DMS 273 treated with DMSO at 0.1 percent for 48 hours (cell line): ENCODE measurements at regions not wholly inside any gene's neighbourhood (a gene's known extent, or its start where the extent isn't known, plus 50 kb on each side); places are given as distances from the start of the nearest gene placed in this dataset.
"Not testable (repeated sequence)": the region's sequence is repeated elsewhere in the genome, so short reads cannot be mapped to it uniquely, and the experiment has no call there.

Source experiments
- DNase-seq: peaks from one replicate; lab custom pipeline; 2025; lab: John Stamatoyannopoulos, UW

DNA sequence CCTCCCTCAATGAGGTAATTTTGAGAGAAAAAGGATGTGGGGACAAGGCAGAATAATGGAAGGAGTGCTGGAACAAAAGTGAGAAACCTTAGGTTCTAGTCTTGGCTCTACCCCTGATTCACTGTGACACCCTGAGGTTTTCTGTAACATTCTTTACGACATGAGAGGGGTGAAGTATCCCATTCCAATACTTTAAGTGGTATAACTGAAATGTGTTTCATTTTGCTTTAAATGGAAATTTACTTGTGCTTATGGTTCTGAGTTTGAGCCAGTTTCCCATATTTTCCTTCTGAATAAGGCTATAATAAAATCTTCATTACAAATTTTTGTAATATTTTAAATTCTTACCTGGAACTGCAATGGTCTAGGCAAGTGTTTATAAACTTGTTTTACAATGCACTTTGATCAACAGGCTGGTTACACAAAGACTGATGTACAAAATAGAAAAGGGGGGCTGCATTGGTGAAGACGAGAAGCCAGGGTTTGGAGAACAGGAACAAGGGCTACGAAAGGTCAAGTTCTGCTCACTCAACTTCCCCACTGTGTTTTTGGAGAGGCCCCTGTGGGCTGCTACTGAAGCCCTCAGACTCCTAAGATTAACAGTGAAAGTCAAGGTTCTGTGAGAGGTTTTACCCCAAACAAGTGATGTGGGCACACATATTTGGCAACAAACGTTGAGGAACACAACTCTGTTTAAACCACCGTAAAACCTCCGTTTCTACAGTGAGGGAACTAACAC, 171.9 kb upstream of the ELL2 start:
- DNase-seq: no peak

DNA sequence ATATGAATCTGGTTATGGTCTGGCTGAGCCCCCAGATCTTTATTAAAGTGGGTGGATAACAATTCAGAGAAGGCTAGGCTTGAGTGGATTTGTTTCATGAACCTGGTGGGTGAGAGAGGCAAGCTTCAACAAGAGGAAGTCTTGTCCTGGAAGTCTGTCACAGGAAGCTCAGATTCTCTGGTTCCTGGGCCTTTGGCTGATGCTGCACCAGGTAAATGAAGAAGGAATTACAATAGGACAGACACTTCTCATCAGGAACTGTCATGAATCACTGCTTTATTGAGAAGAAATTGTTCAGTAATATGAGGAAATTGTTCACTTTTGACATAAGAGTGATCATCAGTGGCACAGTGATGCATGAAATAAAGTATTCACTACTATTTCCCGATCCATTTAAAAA, 167.6 kb upstream of the ELL2 start:
- no peak for DNase-seq

DNA sequence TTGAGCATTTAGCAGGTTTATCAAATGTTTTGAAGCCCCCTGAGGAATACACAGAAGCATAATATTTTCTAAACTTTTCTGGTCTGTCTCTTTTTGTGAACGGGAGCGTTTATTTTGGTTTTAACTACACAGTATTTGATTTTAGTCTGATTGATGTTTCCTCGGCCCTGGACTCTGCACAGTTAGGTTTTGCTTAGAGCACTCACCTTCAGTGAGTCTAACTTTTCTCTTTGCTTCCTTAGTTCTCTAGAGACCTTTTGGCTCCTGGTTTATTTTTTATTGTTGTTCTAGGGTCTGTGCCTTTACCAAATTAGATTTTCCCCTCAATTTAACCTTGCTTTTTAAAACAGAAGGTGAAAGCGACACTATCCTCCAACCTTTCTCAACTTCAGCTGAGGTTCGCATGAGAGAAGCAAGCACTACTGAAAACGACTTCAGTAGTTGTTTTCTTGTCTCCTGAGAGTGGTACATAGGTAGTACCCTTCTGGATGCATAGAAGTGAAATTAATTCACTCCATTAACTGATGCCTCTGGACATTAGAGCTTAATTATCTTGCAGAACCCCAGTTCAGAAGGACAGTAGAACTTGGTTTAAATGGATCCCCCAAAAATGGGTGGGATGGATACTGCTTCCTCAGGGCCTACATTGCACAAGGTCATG, 166.7 kb upstream of the ELL2 start:
- DNase-seq: no peak

DNA sequence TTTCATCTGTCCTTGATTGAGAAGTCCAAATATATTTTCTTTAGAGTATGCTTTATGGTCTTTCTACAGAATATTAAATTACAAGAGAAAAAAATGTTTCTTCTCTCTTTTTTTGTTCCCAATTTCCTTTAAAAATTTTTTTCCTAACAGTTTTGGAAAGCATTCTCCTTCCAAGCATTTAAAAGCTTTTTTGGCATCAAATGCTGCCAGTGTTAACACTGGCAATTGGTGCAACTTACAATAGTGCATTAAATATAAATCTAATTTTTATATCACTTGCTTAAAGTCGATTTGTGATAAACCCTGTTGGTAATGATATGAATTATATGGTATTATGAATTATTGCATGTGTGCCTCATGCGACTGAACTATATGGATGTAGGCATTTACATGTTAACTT, 165.9 kb upstream of the ELL2 start:
- no peak for DNase-seq

DNA sequence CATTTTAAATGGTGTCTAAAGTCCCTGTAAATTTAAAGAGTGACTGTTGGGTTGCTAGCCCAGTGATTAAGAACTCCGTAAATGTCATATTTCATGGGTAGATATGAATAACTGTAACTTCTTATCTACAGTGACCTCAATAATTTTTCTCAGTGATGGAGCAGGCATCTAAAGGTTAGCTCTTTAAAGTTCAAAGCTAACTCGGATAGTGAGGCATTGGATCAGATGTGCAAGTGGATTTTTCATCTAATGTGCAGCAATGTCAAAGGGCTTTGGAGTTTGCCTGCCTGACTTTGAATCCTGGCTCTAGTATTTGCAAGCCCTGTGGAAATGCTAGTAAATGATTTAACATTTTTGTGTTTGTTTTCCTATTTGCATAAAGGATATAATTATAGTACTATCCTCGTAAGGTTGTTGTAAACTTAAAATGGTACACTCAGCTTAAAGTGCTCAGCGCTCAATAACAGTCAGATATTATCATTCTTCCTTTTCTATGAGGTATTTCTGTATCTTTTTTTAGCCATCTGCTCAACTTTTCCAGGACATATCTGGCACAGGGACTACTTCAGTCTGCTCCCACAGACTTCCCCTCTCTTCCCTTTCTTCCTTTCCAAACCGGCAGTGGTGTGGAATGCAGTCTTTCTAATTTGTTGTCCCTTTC, 163.7 kb upstream of the ELL2 start:
- DNase-seq: no peak

DNA sequence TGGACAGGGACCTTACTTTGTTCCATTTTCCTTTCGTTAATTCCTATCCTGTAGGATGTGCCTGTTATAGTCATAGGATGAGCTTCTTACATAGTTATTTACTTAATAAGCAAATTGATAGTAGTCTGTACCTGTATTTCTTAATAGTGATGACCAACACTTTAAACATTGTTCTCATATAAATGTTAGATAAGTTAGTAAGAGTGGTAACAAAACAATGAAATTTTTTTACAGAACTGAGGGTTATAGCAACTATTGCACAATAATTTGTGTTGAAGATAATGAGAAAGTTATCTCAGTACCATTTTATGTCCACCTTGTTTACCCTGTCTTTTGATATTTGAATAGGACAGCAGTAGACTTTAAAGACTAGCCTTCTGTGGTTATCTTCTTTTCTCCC, 162.9 kb upstream of the ELL2 start:
- no peak for DNase-seq

DNA sequence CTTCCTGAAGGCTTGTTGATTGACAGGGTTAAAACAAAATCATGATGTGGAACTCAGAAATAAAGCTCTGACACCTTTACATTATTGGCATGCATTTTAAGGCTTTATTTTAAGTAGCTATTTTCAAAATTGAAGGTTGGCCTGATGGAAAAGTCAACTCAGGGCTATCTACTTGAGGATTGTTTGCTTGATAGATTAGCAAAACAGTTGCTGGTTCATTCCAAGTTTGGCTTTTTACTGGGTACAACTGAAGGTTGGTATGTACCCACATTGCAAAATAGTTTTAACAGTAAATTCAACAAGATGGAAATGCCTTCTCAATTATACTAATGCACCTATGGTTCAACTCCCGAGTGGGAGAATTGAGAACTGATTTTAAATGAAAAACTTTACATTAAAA, 161.8 kb upstream of the ELL2 start:
- no peak for DNase-seq

DNA sequence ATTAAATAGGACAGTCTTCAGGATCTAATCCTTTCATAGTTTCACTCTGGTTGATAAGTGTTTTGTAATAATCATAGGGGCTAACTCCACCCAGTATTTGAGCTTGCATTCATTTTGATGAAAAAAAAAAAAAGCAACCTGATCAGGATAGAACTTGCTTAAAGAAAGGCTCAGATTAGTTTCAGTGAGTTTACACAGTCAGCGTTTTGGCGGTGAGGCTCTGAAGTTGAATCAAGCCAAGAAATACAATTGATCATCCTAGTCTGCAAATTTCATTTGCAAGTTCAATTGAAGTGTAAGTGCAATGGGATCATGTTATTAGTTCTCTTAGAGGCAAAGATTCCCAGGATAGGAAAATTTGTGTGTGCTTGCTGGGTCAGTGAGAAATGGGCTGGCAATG, 159.7 kb upstream of the ELL2 start:
- DNase-seq: no peak

DNA sequence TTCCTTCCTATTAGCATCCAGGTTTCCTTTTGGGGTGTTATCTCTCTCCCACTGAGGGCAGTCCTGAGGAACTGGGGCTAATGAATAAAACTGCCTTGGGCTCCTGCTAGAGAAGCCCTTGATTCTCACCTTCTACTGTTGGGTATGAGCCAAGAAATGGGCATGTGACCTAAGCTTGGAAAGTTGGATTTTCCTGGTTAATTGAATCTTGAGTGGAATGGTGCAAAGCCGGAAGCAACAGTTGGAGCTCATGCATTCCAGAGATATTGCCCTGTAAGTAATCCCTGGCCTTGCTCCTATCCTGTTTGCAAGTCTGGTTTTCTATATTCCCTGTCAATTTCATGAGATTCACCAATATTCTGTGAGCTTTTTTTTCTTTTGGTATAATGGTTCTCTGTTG, 158.5 kb upstream of the ELL2 start:
- no peak for DNase-seq

DNA sequence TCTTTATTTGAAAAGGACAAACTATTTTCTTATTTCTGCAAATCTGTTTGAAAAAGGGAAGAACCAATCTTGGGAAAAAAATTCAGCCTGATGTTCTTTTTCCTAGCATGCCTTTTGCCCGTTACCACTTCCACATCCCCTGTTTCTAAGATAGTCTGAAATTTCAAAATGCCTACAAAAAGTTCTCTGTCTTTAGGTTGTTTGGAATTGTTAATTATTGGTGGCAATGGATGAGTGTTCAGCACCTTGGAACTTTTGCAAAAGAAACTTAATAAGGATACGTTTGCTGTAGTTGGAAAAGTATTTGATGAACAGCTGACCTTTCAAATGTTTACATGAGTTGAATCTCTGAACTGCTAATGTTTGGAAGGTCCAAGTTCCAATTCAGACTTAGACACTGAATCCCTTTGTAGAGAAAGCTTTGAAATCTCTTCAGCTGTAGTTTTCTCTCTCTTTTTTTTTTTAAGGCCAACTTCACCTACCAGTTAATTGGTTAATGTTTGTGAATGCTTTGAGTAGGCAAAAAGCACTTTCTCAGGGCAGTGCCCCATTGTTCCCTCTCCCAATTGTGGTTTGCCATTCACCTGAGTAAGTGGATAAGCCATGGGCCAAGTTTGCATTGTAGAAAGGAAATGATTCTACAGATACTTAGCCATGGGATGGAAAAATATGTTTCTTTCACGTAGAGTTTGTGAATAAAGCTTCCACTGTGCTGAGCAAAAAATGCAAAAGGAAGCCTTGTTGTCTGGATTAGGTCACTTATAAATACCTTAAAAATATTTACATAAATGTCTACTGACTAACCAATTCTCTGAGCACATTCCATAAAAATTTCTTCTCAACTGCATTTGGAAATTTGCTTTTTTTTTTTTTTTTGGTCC, 156.4 kb upstream of the ELL2 start:
- DNase-seq: no peak

DNA sequence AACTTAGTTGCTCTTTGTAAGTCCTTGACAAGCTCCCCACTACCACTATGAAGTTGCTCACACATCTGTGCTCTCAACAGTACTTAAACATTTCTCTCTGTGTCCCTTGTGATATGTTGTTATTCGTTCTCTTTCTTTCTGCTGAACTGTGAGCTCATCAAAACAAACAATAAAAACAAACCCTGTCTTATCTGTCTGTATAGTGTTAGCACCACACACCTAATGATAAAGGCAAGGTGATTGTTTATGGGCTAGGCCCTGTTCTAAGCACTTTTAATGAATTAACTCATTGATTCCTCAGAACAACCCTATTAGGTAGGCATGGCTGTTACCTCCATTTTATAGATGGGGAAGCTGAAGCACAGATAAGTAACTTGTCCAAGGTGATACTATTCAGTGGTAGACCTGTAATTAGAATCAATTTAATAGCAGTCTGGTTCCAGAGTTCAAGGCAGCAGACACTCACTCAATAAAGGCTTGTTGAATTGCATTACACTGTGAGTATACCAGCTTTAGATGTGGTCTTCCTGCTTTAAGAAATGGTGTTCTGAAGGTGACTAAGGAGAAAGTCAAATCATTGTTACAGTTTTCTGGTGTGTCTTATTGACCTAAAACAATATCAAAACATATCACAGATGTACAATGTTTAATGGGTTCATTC, 153.6 kb upstream of the ELL2 start:
- no peak for DNase-seq

DNA sequence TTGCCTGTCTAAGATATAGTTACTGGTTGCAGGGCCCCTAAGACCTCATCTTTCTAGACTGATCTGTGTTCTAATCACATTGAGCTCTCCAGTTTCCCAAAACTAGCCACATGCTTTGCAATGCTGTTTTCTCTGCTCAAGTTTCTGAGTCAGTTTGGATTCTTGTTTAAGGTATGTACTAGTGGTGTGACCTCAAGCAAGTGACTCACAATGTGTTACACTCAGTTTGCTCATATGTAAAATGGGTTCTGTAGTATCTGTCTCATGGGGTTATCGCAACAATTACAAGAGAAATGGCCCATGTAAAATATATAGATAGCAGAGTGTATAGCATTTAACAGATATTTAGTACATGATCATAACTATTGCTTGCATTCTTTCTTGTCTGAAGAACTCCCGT, 153.1 kb upstream of the ELL2 start:
- no peak for DNase-seq

DNA sequence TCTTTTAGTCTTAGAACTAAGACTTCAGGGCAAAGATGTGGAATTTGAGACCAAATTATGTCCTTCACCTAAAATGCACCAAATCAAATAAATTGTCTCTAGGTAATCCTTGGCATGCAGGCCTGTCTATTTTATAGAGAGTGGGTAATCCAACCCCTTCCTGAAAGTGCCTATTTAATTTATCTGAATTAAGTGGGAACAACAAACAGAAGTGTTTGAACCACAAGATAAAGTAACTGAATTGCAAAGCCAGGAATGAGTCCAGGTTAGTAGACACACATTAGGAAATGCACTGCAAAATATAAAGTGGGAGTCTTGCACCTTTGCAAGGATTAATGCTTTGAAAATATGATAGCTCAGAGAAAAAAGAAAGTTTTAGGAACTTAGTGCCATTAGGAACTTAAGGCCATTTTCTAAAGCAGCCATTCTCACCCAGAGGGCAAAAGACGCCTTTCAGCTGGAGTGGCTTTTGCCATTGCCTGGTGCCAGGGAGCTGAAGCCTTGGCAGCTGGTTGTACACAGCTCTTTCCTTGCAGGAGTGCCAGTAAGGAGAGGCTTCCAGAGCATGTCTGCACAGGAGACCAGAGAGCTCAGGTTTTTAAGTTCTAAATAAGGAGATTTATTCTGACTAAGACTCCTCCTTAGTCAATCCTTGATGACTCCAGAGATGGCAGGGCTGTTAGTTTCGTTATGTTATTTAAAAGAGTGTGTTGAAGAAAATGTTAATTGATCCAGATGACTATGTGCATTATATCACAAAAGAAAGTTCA, 151.7 kb upstream of the ELL2 start:
- no peak for DNase-seq

DNA sequence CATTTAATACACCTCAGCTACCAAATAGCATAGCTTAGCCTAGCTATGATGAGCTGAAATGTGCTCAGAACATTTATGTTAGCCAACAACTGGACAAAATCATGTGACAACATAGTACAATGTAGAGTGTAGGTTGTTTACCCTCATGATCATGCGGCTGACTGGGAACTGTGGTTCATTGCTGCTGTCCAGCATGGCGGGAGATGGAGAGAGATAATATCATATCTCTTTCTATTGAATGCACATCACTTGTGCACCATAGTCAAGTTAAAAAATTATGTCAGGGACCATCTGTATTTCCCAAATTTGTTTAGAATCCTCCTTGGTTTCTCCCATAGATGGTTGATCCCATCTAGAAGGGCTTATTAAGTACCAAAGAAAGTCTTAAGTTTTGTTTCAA, 151.1 kb upstream of the ELL2 start:
- DNase-seq: no peak

DNA sequence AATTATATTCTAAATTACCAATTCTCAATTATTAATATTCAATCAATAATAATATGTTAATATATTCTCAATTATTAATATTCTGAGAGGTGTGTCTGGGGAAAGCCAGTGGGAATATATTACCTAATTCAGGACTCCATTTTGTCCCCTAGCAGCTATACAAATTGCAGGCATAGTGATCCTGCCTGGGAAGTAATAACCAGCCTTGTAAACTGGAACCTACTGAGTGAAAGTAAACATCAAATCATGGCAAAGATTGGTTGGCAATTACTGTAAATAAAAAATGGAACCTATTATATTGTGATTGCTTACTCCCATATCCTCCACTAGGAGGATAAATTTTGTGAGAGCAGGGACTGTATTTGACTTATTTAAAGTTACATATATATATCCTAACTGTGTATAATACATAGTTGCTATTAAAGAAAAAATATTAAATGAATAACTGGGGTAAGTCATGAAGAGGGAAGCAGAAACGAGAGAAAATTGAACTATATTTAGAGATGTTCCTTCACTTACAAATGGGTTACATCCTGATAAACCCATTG, 150.5 kb upstream of the ELL2 start:
- no peak for DNase-seq

DNA sequence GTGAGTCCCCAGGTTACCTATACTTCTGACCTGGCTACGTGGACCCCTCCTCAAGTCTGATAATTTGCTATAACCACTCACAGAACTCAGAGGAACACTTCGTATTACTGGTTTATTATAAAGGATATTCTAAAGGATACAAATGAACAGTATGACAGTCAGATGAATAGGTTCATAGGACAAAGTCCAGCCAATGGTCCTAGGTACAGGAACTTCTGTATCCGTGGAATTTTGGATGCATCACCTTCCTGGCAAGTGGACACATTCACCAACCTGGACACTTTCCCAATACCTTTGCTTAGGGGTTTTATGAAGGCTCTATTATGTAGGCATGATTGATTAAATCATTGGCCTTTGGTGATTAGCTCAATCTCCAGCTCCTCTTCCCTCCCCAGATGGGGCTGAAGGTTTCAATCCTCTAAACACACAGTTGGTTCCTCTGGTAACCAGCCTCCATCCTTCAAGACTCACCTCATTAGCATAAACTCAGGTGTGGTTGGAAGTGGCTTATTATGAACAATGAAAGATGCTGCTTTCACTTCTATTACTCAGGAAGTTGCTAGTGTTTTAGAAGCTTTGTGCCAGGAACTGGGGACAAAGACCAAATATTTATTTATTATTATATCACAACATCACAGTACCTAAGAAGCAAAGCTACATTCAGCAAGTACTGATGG, 149.6 kb upstream of the ELL2 start:
- no peak for DNase-seq

DNA sequence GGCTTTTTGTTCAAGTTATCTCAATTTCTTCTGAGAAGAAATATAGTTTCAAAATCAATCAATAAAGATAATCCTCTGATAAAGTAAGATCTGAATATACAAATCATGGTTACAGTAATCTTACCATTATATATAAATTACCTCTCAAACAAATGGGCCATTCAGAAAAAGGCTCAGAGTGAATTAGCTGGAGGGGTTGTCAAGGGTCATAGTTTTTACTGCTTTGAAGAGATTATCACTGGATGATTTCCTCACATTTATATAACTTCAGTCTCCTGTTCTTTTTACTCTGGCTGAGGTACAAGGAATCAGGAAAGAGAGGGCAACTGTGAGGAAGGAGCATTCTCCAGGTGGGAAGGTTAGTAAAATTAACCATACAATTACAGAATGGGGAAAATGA, 148.6 kb upstream of the ELL2 start:
- no peak for DNase-seq

DNA sequence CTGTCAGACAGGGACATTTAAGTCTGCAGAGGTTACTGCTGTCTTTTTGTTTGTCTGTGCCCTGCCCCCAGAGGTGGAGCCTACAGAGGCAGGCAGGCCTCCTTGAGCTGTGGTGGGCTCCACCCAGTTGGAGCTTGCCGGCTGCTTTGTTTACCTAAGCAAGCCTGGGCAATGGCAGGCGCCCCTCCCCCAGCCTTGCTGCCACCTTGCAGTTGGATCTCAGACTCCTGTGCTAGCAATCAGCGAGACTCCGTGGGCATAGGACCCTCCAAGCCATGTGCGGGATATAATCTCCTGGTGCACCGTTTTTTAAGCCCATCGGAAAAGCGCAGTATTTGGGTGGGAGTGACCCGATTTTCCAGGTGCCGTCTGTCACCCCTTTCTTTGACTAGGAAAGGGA, 147.0 kb upstream of the ELL2 start:
- not testable (repeated sequence) for DNase-seq

DNA sequence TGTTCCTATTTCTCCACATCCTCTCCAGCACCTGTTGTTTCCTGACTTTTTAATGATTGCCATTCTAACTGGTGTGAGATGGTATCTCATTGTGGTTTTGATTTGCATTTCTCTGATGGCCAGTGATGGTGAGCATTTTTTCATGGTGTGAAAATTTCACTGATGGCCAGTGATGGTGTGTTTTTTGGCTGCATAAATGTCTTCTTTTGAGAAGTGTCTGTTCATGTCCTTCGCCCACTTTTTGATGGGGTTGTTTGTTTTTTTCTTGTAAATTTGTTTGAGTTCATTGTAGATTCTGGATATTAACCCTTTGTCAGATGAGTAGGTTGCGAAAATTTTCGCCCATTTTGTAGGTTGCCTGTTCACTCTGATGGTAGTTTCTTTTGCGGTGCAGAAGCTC, 142.2 kb upstream of the ELL2 start:
- DNase-seq: not testable (repeated sequence)

DNA sequence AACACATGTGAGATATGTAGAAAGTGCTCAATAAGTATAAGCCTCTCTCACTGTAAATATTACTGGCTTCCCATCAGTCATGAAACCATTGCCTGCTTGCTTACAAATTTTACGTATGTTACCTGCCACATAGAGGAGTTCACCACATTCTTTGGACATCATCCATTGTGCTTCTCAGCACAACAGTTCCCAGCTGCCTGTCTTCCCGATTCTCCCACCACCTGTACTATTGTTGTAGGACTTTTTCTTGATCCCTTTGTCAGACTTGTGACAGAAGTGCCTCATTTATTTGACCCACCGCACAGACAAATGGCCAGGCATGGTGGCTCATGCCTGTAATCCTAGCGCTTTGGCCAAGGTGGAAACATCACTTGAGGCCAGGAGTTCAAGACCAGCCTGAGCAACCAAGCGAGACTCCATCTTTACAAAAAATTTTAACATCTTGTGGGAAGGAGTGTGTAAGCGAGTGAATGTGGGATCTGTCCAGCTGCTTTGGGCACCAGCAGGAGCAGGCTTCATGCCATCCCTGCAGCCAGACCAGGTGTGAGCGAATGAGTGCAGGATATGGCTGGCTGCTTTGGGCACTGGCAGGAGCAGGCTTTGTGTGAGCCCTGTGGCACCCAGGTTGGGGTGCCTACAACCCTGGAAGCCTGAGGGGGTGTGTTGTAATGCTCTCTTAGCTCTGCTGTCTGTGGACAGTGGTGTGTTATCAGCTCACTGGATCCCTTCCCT, 139.9 kb upstream of the ELL2 start:
- DNase-seq: no peak
